ENCODE measurements at regions not wholly inside any gene's neighbourhood (a gene's known extent, or its start where the extent isn't known, plus 50 kb on each side); places are given as distances from the start of the nearest gene placed in this dataset.
A peak's percentile ranks its signal among the peaks of the same experiment; 100 is the strongest.

DNA sequence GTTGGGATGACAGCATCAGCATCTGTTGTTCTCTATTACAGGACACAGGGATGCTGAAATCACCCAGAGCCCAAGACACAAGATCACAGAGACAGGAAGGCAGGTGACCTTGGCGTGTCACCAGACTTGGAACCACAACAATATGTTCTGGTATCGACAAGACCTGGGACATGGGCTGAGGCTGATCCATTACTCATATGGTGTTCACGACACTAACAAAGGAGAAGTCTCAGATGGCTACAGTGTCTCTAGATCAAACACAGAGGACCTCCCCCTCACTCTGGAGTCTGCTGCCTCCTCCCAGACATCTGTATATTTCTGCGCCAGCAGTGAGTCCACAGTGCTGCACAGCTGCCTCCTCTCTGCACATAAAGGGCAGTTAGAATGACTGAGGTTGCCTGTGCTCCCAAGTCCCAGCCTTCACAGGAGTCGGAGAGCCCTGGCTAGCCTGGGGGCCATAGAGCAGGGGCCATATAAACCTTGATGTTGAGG lies 142.2 kb upstream of the PRSS58 start:
- POLR2A ChIA-PET, result no interaction called here
- DNase-seq (ENCODE audit: low read depth, low spot score), result no peak
- TF ChIP-seq, protein P1, sequence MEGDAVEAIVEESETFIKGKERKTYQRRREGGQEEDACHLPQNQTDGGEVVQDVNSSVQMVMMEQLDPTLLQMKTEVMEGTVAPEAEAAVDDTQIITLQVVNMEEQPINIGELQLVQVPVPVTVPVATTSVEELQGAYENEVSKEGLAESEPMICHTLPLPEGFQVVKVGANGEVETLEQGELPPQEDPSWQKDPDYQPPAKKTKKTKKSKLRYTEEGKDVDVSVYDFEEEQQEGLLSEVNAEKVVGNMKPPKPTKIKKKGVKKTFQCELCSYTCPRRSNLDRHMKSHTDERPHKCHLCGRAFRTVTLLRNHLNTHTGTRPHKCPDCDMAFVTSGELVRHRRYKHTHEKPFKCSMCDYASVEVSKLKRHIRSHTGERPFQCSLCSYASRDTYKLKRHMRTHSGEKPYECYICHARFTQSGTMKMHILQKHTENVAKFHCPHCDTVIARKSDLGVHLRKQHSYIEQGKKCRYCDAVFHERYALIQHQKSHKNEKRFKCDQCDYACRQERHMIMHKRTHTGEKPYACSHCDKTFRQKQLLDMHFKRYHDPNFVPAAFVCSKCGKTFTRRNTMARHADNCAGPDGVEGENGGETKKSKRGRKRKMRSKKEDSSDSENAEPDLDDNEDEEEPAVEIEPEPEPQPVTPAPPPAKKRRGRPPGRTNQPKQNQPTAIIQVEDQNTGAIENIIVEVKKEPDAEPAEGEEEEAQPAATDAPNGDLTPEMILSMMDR (IDR thresholded peaks at IDR 0.05; ENCODE audit: insufficient read depth, low read length, missing control alignments), result no peak
- CTCF ChIA-PET, result interaction anchor here (1.1 to 9.3 kb wide), 2 partner anchors 13 to 15 kb away, joined by 3 to 113 read pairs; no protein-coding TSS in a partner anchor
- no peak overlapping the region for H3K4me3 ChIP-seq (ENCODE audit: low read depth, low read length)

DNA sequence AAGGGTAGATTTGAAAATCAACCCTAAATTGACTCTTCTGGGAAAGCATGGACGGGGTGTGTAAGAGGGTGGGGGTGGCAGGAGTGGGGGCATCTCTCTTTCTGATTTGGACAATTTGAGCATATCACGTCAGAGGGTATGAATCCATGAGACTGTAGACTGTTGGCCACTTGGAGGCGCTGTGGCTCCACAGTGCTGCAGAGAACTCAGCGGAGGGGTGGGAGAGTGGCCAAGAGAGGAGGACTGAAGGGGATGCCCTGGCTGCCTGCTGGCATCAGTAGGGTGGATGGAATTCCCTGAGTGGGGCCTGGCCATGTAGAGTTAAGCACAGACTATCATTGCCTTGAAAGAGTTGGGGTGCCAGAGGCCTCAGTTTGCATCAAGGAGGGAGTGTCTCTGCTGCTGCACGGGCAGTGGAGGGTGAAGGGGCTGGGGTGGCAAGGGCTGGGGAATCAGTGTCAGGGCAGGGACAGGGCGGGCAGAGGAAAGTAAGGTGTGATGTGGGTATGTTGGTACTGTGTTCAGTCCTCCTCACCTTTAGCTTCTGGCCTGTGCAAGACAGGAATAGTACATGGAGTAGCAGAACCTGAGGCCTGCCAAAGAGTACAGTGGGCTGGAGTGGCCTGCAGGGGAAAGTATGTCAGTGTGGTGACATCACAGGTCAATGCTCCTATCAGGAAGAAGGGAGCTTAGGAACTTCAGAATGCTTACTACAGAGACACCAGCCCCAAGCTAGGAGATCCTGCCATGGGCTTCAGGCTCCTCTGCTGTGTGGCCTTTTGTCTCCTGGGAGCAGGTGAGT lies 133.5 kb upstream of the PRSS58 start:
- CTCF ChIA-PET, result interaction anchor here (1.2 to 2.3 kb wide), 10 partner anchors 10 to 105 kb away, joined by 3 to 11 read pairs (median 4); no protein-coding TSS in a partner anchor
- TF ChIP-seq, protein P1 (IDR thresholded peaks at IDR 0.05; ENCODE audit: insufficient read depth, low read length, missing control alignments), result peak; percentile 49
- DNase-seq (ENCODE audit: low read depth, low spot score), result no peak
- POLR2A ChIA-PET, result no interaction called here
- no peak overlapping the region for H3K4me3 ChIP-seq (ENCODE audit: low read depth, low read length)

DNA sequence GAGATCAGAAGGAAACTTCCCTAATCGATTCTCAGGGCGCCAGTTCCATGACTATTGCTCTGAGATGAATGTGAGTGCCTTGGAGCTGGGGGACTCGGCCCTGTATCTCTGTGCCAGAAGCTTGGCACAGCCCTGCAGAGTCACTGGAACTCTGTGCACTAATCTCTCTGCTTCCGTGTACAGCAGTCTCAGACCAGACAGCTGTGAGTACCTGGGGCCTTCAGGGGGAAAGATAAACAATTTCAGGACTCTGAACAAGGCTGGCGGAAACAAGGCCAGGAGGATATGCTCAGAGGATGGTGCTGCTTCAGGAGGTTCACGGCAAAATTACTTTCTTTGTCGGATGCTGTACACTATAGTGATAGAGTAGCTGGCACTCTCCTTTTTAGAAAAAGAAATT lies 131.7 kb upstream of the PRSS58 start:
- no peak overlapping the region for H3K4me3 ChIP-seq (ENCODE audit: low read depth, low read length)
- no peak for DNase-seq (ENCODE audit: low read depth, low spot score)
- CTCF ChIA-PET, result interaction anchor here (0.8 to 7.6 kb wide), 9 partner anchors 8 to 146 kb away, joined by 3 to 113 read pairs (median 4); no protein-coding TSS in a partner anchor
- POLR2A ChIA-PET, result no interaction called here
- TF ChIP-seq, protein P1 (IDR thresholded peaks at IDR 0.05; ENCODE audit: insufficient read depth, low read length, missing control alignments), result no peak

DNA sequence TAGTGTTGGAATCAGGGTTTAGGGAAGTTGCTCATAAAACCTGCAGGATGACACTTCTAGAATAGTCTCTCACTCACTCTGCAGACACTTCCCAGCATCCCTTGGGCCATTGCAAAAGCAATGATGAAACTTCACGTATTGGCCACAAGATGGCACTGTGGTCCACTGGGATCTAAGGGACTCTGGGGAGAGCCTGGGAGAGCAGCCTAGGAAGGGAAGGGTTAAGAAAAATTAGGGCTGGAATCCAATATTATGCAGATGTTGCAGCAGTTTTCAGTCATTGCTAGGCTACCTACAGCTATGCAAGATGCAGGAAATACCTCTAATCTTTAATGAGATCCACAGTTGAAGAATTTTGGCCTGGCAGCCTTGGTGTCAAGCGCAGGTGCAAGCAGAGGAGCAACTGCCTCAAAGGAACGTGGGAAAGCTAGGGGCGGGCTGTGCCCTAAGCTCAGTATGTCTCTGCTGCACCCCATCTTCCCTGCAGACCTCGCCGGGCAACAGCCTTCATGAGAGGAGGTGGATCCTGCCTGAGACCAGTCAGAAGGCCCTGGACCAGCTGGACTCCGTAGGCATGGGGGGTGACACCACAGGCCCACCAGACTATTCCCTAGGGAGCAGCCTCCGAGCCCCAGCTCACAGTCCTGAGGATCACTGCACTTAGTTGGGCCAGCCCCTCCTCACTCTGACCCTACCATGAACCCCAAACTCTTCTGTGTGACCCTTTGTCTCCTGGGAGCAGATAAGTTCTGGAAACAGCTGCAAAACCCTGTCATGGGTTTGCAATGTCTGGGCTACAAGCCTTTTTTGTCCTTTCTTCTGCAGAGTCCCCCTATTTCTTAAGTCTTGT lies 127.9 kb upstream of the PRSS58 start:
- no peak overlapping the region for H3K4me3 ChIP-seq (ENCODE audit: low read depth, low read length)
- TF ChIP-seq, protein P1 (IDR thresholded peaks at IDR 0.05; ENCODE audit: insufficient read depth, low read length, missing control alignments), result peak; percentile 85
- DNase-seq (ENCODE audit: low read depth, low spot score), result peak; percentile 16
- CTCF ChIA-PET, result interaction anchor here (0.8 to 7.6 kb wide), 41 partner anchors 12 to 618 kb away, joined by 3 to 113 read pairs (median 6); no protein-coding TSS in a partner anchor
- POLR2A ChIA-PET, result no interaction called here

DNA sequence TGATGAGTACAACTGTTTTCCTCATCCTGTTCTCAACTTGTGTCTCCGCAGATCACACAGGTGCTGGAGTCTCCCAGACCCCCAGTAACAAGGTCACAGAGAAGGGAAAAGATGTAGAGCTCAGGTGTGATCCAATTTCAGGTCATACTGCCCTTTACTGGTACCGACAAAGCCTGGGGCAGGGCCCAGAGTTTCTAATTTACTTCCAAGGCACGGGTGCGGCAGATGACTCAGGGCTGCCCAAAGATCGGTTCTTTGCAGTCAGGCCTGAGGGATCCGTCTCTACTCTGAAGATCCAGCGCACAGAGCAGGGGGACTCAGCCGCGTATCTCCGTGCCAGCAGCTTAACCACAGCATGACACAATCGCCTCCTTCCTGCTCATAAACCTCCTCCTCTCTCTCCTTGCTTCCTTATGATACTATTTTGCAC lies 126.7 kb upstream of the PRSS58 start:
- ChIA-PET POLR2A (no interaction called here), CTCF (interaction anchor here (0.8 to 7.6 kb wide), 28 partner anchors 10 to 831 kb away, joined by 3 to 113 read pairs (median 11); no protein-coding TSS in a partner anchor)
- TF ChIP-seq, protein P1 (IDR thresholded peaks at IDR 0.05; ENCODE audit: insufficient read depth, low read length, missing control alignments), result no peak
- peak; percentile 63 for DNase-seq (ENCODE audit: low read depth, low spot score)
- no peak overlapping the region; the same call in 1 of the 2 replicates for H3K4me3 ChIP-seq (ENCODE audit: low read depth, low read length)

All from AG04449 (cell line).